K562 (cell line): ENCODE measurements at regions not wholly inside any gene's neighbourhood (a gene's known extent, or its start where the extent isn't known, plus 50 kb on each side); places are given as distances from the start of the nearest gene placed in this dataset.

Experiments used
- ATAC-seq: fragments of 200-7000 bp; cut with Tn5 transposase; 3 replicates; pipeline ENCODE4 v1.9.1; 2020; ENCODE audit warnings: moderate library complexity
- BruUV-seq: library from RNA; stranded (reverse); fragments of 400-500 nt; replicated peaks from 2 replicates; lab custom pipeline; 2021; lab: Mats Ljungman, UMichigan
- CTCF ChIA-PET: fragments of 300-600 bp; formaldehyde crosslinking; extraction: SDS; loops from one replicate; lab custom pipeline; 2021; ENCODE audit warnings: low intra/inter-chr PET ratio; lab: Yijun Ruan, JAX
- POLR2A ChIA-PET: fragments of 300-600, 350-650 bp; sonication (Branson Sonifier 250); formaldehyde crosslinking; extraction: SDS; loops from one replicate; lab custom pipeline; 2021; ENCODE audit warnings: antibody characterized with exemption, inconsistent platforms; lab: Yijun Ruan, JAX
- DNase-seq, 4 experiments: peaks; one replicate each; pipeline versions ENCODE4 v3.0.0 to v3.0.0-alpha.2; 2011 to 2018; ENCODE audit warnings: low spot score in 3 of 4, mixed read lengths in 3 of 4; ENCODE audit errors: extremely low read depth in 1 of 4
- FAIRE-seq: peaks from 2 replicates; lab custom pipeline; 2011; peaks lifted over from hg19 to GRCh38; lab: Jason Lieb, UNC
- H2AFZ ChIP-seq: 2 replicates; pipeline ENCODE4 v1.6.0; 2011; ENCODE audit warnings: low read depth, low read length, control low read depth, inconsistent platforms
- H3K27ac ChIP-seq: fragments of 200-600 bp; 3 replicates; pipeline ENCODE4 v1.8.0; 2011; ENCODE audit warnings: low read depth, mild to moderate bottlenecking, control low read depth, inconsistent platforms, low read length, moderate library complexity, mixed read lengths; ENCODE audit errors: extremely low read depth
- H3K27me3 ChIP-seq, 2 experiments: fragments of 300-600 bp in 1 of 2; 2 replicates in 1 of 2; 3 replicates in 1 of 2; pipeline versions ENCODE4 v1.6.0 to v1.8.0; 2011; ENCODE audit warnings: inconsistent platforms in 2 of 2, low read length in 2 of 2, mild to moderate bottlenecking in 1 of 2, mixed read lengths in 1 of 2, moderate library complexity in 1 of 2; ENCODE audit not compliant: control insufficient read depth in 2 of 2, insufficient read depth in 2 of 2
- H3K36me3 ChIP-seq: fragments of 300-600 bp; 3 replicates; pipeline ENCODE4 v1.8.0; 2011; ENCODE audit warnings: mild to moderate bottlenecking, low read length, inconsistent platforms; ENCODE audit not compliant: control insufficient read depth, insufficient read depth
- H3K4me1 ChIP-seq, 2 experiments: fragments of 200-600 bp in 1 of 2; replicated peaks in 1 of 2; 2 replicates in 1 of 2; 3 replicates in 1 of 2; pipeline versions ENCODE4 v1.5.1 to v1.8.0; 2011; ENCODE audit warnings: inconsistent platforms in 2 of 2, low read length in 2 of 2, mild to moderate bottlenecking in 1 of 2, mixed read lengths in 1 of 2, moderate library complexity in 1 of 2; ENCODE audit not compliant: control insufficient read depth in 2 of 2, insufficient read depth in 2 of 2
- H3K4me2 ChIP-seq: 2 replicates; pipeline ENCODE4 v1.6.1; 2011; ENCODE audit warnings: low read length, control low read depth, inconsistent platforms, mixed read lengths; ENCODE audit not compliant: insufficient read depth
- H3K4me3 ChIP-seq: fragments of 200-600 bp; sonication (generic), shearing (Covaris generic); 2 replicates; pipeline ENCODE4 v1.5.1; 2016; ENCODE audit warnings: control low read depth, inconsistent platforms
- H3K79me2 ChIP-seq: fragments of 200-600 bp; 3 replicates; pipeline ENCODE4 v1.8.0; 2011; ENCODE audit warnings: low read length, inconsistent platforms; ENCODE audit not compliant: control insufficient read depth, insufficient read depth
- H3K9ac ChIP-seq, 2 experiments: 2 replicates each; pipeline versions ENCODE4 v1.6.0 to v1.6.1; 2011; ENCODE audit warnings: low read depth in 2 of 2, low read length in 2 of 2, control low read depth in 1 of 2, inconsistent platforms in 1 of 2, mild to moderate bottlenecking in 1 of 2, mixed read lengths in 1 of 2; ENCODE audit not compliant: insufficient read depth in 1 of 2
- H3K9me1 ChIP-seq: one replicate; pipeline ENCODE4 v1.6.0; 2011; ENCODE audit warnings: inconsistent platforms, mild to moderate bottlenecking, low read length, moderate library complexity; ENCODE audit not compliant: control insufficient read depth, insufficient read depth
- H3K9me3 ChIP-seq: replicated peaks from 2 replicates; pipeline ENCODE4 v1.5.1; 2011; ENCODE audit warnings: low read depth, low read length, inconsistent platforms; ENCODE audit not compliant: control insufficient read depth, insufficient read depth
- H4K20me1 ChIP-seq: replicated peaks from 2 replicates; pipeline ENCODE4 v1.6.1; 2011; ENCODE audit warnings: low read length, inconsistent platforms, mixed read lengths; ENCODE audit not compliant: control insufficient read depth, insufficient read depth
- DDX20 ChIP-seq: fragments of 450-650 bp; IDR thresholded peaks from 2 replicates; pipeline ENCODE4 v1.6.1; 2016; ENCODE audit warnings: missing genetic modification characterization, low read depth, mild to moderate bottlenecking, missing compliant biosample characterization, moderate library complexity
- ETV1 ChIP-seq: fragments of 450-650 bp; conservative IDR thresholded peaks from 2 replicates; pipeline ENCODE4 v1.6.1; 2016; ENCODE audit warnings: missing genetic modification characterization, control low read depth, low read depth, missing compliant biosample characterization
- HNRNPK ChIP-seq: fragments of 200-400 bp; formaldehyde crosslinking; IDR thresholded peaks from one replicate; pipeline ENCODE4 v1.6.1; 2018; ENCODE audit warnings: mild to moderate bottlenecking, low read depth, low read length; ENCODE audit not compliant: poor library complexity, severe bottlenecking
- PTBP1 ChIP-seq: fragments of 200-400 bp; formaldehyde crosslinking; IDR thresholded peaks from 2 replicates; pipeline ENCODE4 v1.6.1; 2017; ENCODE audit warnings: low read depth, low read length
- SP1 ChIP-seq: sonication (generic); formaldehyde crosslinking; IDR thresholded peaks from 2 replicates; pipeline ENCODE4 v1.8.1; 2022; ENCODE audit warnings: mild to moderate bottlenecking, missing genetic modification reagents
- ZNF175 ChIP-seq: fragments of 200-800 bp; sonication (Bioruptor generic); IDR thresholded peaks from 2 replicates; pipeline ENCODE4 v1.6.1; 2016; ENCODE audit warnings: low read depth, mild to moderate bottlenecking, missing genetic modification characterization, missing compliant biosample characterization
- ZNF239 ChIP-seq: fragments of 250-450 bp; sonication (Bioruptor Pico); IDR thresholded peaks from 2 replicates; pipeline ENCODE4 v1.4.0; 2020; ENCODE audit warnings: mild to moderate bottlenecking
- ZNF354B ChIP-seq: fragments of 250-450 bp; sonication (Bioruptor Pico); IDR thresholded peaks from 2 replicates; pipeline ENCODE4 v1.4.0; 2020
- WGBS: fragments of 100-300 bp; shearing (Covaris generic); methylation state at CpG from one replicate; pipeline ENCODE4 v1.1.6; 2016; ENCODE audit warnings: low coverage, mixed read lengths; ENCODE audit not compliant: insufficient coverage; ENCODE audit errors: missing lambda C conversion rate; 5-methylcytosine and 5-hydroxymethylcytosine counted together
- in situ Hi-C: fragments of 300-500 bp; cut with MboI; formaldehyde crosslinking; loops from 4 replicates; pipeline ENCODE4 v1.15.0; 2018; ENCODE audit warnings: inconsistent platforms, mixed read lengths
- intact Hi-C: fragments of 100-400 bp; cut with micrococcal nuclease; formaldehyde crosslinking; loops from 2 replicates; pipeline ENCODE4 v1.14.2; 2022
- TF ChIP-seq, protein P1 (sequence below), 2 experiments: fragments of 150-350 bp in 1 of 2; IDR thresholded peaks; 2 replicates each; pipeline ENCODE4 v1.6.1; 2012 to 2016; ENCODE audit warnings: low read depth in 2 of 2, low read length in 2 of 2, mild to moderate bottlenecking in 1 of 2, moderate library complexity in 1 of 2

DNA sequence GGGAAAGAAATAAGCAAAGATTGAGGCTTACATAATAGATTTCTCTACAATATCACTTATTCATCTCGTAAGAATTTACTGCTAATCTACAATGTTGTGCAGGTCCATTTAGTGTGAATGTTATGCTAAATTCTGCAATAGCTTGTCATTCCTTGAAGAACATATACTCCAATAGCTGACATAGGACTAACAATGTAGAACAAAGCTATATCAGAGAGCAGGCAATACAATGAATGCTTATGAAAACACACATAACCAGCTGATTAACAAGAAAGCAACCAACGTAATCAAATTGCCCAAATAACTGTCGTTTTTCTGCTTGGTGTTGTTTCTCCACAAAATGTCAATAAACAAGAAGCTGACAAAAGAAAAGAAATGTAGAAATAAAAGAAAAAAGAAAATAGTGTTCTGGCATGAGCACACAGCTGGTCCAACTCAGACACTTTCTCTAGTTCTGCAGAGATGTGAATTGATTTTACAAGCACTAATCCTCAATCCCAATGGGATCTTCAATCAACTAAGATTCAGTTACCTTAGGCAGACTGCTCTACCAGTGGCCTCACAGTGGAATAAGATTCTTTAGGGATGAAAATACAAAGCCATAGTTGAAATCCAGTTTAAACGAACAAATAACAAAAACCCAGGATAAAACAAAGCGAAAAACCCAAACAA, 1024.7 kb upstream of the PIK3C3 start:
- 0% methylated on average over 5 of the region's 5 CpGs for WGBS
- Histone ChIP-seq H3K4me1 (no peaks in the 10 kb centered on the region), H3K79me2 (no peaks in the 10 kb centered on the region), H4K20me1 (no peaks in the 10 kb centered on the region), H3K27ac (no peak overlapping the region), H3K9me1 (no peaks in the 10 kb centered on the region), H3K9ac (no peak overlapping the region), H3K27me3 (no peaks in the 10 kb centered on the region), H3K4me2 (no peak overlapping the region), H3K4me3 (no peak overlapping the region), H3K36me3 (no peaks in the 10 kb centered on the region), H2AFZ (no peak overlapping the region), H3K9me3 (no peaks in the 10 kb centered on the region)
- DNase-seq, result no peak
- TF ChIP-seq ZNF354B (CRISPR knock-in tag) (no peak), ZNF175 (CRISPR knock-in tag) (no peak), ZNF239 (no peak), PTBP1 (no peak), ETV1 (tag) (no peak), SP1 (no peak), DDX20 (tag) (no peak), HNRNPK (no peak)
- TF ChIP-seq, protein P1, sequence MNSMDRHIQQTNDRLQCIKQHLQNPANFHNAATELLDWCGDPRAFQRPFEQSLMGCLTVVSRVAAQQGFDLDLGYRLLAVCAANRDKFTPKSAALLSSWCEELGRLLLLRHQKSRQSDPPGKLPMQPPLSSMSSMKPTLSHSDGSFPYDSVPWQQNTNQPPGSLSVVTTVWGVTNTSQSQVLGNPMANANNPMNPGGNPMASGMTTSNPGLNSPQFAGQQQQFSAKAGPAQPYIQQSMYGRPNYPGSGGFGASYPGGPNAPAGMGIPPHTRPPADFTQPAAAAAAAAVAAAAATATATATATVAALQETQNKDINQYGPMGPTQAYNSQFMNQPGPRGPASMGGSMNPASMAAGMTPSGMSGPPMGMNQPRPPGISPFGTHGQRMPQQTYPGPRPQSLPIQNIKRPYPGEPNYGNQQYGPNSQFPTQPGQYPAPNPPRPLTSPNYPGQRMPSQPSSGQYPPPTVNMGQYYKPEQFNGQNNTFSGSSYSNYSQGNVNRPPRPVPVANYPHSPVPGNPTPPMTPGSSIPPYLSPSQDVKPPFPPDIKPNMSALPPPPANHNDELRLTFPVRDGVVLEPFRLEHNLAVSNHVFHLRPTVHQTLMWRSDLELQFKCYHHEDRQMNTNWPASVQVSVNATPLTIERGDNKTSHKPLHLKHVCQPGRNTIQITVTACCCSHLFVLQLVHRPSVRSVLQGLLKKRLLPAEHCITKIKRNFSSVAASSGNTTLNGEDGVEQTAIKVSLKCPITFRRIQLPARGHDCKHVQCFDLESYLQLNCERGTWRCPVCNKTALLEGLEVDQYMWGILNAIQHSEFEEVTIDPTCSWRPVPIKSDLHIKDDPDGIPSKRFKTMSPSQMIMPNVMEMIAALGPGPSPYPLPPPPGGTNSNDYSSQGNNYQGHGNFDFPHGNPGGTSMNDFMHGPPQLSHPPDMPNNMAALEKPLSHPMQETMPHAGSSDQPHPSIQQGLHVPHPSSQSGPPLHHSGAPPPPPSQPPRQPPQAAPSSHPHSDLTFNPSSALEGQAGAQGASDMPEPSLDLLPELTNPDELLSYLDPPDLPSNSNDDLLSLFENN (IDR thresholded peaks at IDR 0.05; ENCODE audit: low read depth in 2 of 2, low read length in 2 of 2), result no peak
- ChIA-PET POLR2A (interaction anchor here (0.8 kb wide), 1 partner anchor 936 kb away, joined by 3 read pairs; no protein-coding TSS in a partner anchor), CTCF (no interaction called here)
- no TSS peak for BruUV-seq
- FAIRE-seq, result no peak
- intact Hi-C loops (no loop called here), in situ Hi-C loops (no loop called here)
- no peak for ATAC-seq
